ES-I3 (cell line): ENCODE measurements at regions not wholly inside any gene's neighbourhood (a gene's known extent, or its start where the extent isn't known, plus 50 kb on each side); places are given as distances from the start of the nearest gene placed in this dataset.

Experiments
- H3K36me3 ChIP-seq: 2 replicates; pipeline ENCODE4 v1.6.1; 2013; ENCODE audit warnings: mild to moderate bottlenecking, low read length, control low read depth, moderate library complexity; ENCODE audit not compliant: insufficient read depth
- H3K4me1 ChIP-seq: 2 replicates; pipeline ENCODE4 v1.6.1; 2013; ENCODE audit warnings: mild to moderate bottlenecking, control low read depth, low read length; ENCODE audit not compliant: insufficient read depth
- H3K9ac ChIP-seq: 2 replicates; pipeline ENCODE4 v1.6.1; 2013; ENCODE audit warnings: low read depth, mild to moderate bottlenecking, low read length, moderate library complexity
- H3K9me3 ChIP-seq: 2 replicates; pipeline ENCODE4 v1.6.1; 2013; ENCODE audit warnings: mild to moderate bottlenecking, low read length, moderate library complexity; ENCODE audit not compliant: control insufficient read depth, insufficient read depth

DNA sequence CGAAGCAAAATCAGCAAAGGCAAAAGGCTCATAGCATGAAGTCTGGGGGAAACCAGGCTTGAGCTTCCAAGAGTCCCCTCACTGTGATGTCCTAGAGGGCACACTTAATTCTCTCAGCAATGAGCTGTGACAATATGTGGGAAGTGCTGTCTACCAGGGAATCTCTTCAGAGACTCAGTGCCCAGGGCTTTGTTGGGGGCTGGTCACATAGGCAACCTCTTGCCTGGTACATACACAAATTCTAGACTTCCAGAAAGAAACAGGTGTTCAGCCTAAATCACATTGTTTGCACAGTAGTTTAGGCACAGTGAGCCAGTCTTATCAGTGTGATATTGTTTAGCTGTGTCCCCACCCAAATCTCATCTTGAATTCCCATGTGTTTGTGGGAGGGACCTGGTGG lies 400.5 kb downstream of the PRDM2 start:
- H3K9ac ChIP-seq, result no peak overlapping the region
- no peaks in the 10 kb centered on the region for H3K9me3 ChIP-seq
- H3K36me3 ChIP-seq, result no peaks in the 10 kb centered on the region
- H3K4me1 ChIP-seq, result no peaks in the 10 kb centered on the region

DNA sequence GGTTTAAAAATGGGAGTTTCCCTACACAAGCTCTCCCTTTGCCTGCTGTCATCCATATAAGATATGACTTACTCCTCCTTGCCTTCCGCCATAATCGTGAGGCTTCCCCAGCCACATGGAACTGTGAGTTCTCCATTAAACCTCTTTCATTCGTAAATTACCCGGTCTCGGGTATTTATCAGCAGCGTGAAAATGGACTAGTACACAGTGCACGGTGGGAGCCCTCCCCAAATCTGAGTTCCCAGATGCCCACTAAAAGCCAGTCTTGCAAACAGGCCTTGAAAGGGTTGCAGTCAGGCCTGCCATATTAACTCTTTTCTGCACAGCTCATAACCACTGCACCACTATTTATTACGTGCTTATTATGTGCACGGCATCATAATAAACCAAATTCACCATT lies 400.9 kb downstream of the PRDM2 start:
- Histone ChIP-seq H3K36me3 (no peaks in the 10 kb centered on the region), H3K9me3 (no peaks in the 10 kb centered on the region), H3K9ac (no peak overlapping the region), H3K4me1 (no peaks in the 10 kb centered on the region)

DNA sequence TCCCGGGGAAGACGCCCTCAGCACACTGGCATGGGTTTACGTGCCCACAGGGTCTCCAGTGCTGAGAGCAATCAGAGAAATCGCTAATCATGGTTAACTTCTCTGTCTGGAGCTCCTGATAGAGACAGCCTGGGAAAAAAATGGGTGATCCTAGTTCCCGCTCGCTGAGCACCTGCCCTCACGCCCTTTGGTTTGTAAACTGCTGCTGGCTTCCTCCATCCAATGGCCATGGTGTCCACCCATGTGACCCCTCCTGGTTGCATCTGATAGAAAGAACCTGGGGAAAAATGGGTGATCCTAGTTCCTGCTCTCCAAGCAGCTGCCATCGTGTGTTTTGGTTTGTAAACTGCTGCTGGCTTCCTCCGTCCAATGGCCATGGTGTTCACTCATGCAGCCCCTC lies 402.2 kb downstream of the PRDM2 start:
- H3K9ac ChIP-seq, result no peak overlapping the region
- H3K4me1 ChIP-seq, result no peaks in the 10 kb centered on the region
- H3K9me3 ChIP-seq, result no peaks in the 10 kb centered on the region; the same call in 1 of the 2 replicates
- no peaks in the 10 kb centered on the region for H3K36me3 ChIP-seq

DNA sequence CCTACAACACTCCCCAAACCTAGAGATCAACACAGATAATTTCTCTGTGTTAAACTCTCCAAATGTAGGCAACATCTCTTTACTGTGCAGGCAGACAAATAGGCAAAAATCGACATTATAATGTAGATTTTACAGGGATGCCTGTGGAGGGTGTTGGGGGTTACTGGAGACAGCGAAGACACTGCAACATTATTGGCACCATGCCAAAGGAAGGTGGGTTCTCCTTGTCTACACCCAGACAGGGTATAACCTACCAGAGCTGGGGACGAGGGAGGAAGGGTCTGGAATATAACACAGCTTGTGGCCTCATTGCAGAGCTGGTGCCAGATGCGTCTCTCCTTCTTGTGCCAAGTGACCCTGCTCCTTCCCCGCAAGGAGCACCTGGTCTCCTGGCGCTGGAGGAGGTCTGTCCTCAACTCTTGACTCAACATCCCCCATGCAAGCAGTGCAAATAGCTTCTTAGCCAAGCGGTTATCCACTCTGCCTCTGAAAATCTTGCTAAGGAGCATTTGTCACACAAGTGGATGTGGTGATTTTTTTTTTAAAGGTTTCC lies 404.0 kb downstream of the PRDM2 start:
- H3K4me1 ChIP-seq, result no peaks in the 10 kb centered on the region
- no peak overlapping the region for H3K9ac ChIP-seq
- H3K9me3 ChIP-seq, result no peaks in the 10 kb centered on the region; the same call in 1 of the 2 replicates
- no peaks in the 10 kb centered on the region for H3K36me3 ChIP-seq

DNA sequence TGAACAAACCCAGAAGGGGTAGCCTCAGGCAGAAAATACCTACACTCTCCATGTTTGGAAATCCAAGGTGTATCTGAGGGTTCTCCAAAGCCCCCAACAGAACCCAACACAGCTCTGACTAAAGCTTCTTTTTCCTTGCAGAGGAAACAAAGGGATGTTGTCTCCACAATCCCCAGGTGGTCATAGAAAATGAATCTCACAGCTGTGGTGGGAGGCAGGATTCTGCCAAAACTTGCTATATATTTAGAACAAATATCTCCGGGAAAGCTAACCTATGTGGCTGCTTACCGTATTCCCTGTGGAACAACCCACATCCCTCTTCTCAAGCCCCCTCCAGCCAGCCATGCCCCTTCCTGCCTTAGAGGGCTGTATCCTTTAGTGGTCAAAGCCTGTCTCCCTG lies 406.1 kb downstream of the PRDM2 start:
- Histone ChIP-seq H3K9me3 (no peaks in the 10 kb centered on the region; the same call in 1 of the 2 replicates), H3K9ac (no peak overlapping the region), H3K4me1 (no peaks in the 10 kb centered on the region), H3K36me3 (no peaks in the 10 kb centered on the region)

DNA sequence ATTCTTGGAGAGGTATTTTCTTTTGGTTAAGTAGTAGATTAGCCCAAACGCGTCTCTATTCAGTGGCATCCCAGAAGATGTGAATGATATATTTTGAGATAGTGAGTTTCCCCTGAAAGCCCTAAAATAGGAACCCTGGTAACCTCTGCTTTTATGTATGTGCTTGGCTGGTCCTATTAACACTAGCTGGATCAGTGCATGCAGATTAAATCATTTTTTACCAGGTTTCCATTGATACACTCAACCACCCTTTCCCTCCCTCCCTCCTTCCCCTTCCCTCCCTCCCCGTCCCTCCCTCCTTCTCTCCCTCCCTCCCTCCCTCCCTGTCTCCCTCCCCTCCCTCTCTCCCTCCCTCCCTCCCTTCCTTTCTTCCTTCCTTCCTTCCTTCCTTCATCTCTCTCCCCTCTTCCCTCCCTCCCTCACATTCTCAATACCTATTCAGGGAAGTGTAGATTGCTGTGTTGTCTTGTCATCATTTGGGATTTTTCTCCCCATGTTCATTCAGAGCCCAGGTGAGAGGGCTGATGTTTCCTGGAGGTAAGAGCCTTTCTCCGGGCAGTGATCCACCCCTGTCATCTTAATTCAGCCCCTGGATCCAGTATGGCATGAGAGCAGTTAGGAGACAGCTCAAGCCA lies 406.8 kb downstream of the PRDM2 start:
- no peaks in the 10 kb centered on the region for H3K4me1 ChIP-seq
- H3K36me3 ChIP-seq, result no peaks in the 10 kb centered on the region
- H3K9me3 ChIP-seq, result no peaks in the 10 kb centered on the region; the same call in 1 of the 2 replicates
- no peak overlapping the region for H3K9ac ChIP-seq

DNA sequence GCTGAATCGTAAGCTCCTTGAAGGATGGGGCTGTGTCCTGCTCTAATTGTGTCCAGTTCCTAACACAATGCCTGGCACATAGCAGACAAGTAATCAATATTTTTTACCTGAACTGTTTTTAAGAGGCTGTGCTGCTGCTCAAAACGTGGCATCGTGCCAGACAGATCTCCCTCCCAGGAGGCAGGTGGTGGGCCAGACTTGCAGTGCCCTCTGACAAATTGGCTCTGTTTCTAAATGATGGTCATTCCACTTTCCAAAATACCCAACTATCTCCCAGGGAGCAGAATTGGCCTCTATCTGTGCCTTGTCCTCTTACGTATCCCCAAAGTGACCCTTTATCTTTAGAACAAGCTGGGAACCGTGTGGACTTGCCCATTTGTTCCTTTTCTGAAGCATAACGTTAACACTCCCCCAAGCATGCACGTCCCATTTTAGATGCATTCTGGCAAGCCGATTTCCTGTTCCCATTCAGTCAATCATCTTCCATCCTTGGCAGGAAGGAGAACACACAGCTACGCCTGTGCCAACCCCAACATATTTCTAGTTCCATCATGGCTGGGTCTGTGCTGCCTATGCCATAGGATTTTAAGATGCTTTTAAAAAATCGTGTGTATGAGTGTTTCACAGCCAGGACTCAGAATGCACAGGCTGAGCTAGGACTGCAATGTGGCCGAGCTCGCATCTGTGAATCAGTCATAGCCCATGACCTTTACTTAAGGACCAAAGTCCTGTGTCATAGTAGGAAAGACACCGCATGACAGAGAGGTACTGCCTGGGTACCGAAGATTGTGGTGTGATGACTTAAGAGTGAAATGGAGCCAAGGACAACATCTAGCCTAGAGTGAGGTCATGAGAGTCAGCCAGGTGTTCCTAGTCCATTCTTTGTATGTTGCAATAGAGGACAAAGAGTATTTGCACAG lies 408.6 kb downstream of the PRDM2 start:
- no peaks in the 10 kb centered on the region; the same call in 1 of the 2 replicates for H3K9me3 ChIP-seq
- H3K4me1 ChIP-seq, result no peaks in the 10 kb centered on the region
- no peaks in the 10 kb centered on the region for H3K36me3 ChIP-seq
- no peak overlapping the region for H3K9ac ChIP-seq

DNA sequence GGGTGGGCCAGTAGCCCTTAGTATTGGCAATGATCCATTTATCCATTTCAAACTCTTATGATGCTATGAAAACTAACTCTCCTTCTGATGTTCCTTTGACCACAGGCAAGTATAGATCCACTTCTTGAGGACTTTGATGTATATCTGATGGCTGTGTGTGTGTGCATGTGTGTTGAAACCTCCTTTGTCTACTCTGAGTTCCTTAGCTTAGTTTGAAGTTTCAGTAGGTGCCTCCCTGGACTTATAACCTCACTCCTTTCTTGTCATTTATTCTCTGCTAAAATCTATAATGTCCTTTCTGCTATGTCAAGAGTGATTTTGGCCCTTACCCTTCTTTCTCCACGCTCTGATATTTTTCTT lies 409.3 kb downstream of the PRDM2 start:
- H3K9me3 ChIP-seq, result no peaks in the 10 kb centered on the region; the same call in 1 of the 2 replicates
- no peak overlapping the region for H3K9ac ChIP-seq
- no peaks in the 10 kb centered on the region for H3K36me3 ChIP-seq
- H3K4me1 ChIP-seq, result no peaks in the 10 kb centered on the region; the same call in 1 of the 2 replicates

DNA sequence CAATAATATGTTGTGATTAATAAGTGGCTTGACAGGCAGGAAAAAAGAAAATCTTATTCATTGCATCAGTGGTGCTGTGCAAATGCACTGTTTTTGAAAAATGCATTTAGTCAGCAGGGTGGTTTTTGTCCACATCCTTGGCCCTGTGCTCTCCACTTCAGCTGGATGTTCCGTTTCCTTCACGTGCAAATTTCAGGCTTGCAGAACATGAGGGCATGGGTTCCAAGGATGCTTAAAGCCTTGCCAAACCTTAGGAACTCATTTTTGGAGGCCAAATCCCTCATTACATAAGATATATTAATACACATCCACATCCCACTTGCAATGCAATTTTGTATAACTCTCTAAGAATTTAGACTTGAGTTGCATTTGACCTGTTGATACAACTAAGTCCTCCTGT lies 410.1 kb downstream of the PRDM2 start:
- Histone ChIP-seq H3K36me3 (no peaks in the 10 kb centered on the region), H3K9me3 (no peaks in the 10 kb centered on the region; the same call in 1 of the 2 replicates), H3K4me1 (no peaks in the 10 kb centered on the region; the same call in 1 of the 2 replicates), H3K9ac (no peak overlapping the region)

DNA sequence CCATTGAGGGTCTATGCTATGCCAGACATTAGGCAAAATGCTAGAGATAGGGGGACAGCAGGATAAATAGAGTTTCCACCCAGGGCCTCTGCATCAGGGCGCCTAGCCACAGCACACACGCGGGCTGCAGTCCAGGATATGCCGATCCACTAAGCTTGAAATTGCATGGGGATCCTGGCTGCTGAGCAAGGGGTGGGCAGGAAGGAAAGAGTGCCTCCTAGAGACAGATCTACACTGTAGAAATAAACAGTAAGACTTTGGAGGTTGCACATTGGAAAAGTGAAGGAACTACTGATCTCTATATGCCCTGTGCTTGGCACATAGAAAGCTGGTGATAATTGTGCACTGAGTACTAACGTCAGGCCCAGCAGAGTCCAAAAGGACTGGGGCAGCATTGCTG lies 411.1 kb downstream of the PRDM2 start:
- Histone ChIP-seq H3K4me1 (no peaks in the 10 kb centered on the region; the same call in 1 of the 2 replicates), H3K9ac (no peak overlapping the region), H3K36me3 (no peaks in the 10 kb centered on the region), H3K9me3 (no peaks in the 10 kb centered on the region; the same call in 1 of the 2 replicates)

DNA sequence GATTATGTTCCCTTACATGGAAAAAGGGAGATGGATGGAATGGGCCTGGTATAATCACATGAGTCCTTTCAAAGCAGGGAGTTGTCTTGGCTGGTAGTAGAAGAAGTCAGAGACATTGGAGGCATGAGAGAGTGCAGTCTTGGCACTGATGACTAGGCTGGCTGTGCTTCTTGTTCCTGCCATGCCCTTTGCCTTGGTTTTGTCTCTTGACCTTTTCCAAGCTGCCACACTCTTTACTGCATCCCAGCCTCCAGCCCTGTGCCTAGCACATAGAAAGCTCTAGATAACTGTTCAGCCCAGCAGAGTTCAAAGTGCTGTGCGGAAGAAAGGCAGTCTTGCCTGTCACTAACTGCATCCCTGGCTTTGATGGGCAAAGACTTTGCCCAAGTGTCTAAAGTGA lies 412.6 kb downstream of the PRDM2 start:
- no peak overlapping the region for H3K9ac ChIP-seq
- no peaks in the 10 kb centered on the region; the same call in 1 of the 2 replicates for H3K4me1 ChIP-seq
- H3K9me3 ChIP-seq, result no peaks in the 10 kb centered on the region
- no peaks in the 10 kb centered on the region for H3K36me3 ChIP-seq

DNA sequence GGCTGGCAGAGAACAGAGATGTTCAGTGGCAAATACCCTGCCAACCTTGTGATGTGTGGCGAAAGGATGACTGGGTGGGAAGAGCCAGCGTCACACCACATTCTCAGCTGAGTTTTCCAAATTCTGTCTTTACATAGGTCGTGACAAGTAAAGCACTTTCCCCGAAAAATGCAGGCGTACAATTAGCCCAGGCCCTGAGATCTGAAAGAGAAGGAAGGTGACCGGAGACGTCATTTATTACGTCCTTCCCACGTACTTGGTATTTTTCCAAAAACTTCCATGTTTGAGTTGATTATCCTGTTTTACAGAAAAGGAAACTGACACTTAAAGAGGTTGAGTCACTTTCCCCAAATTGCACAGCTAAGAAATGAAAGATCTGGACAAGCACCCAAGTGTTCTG lies 413.3 kb downstream of the PRDM2 start:
- Histone ChIP-seq H3K9ac (no peak overlapping the region), H3K36me3 (no peaks in the 10 kb centered on the region), H3K4me1 (no peaks in the 10 kb centered on the region; the same call in 1 of the 2 replicates), H3K9me3 (no peaks in the 10 kb centered on the region)

DNA sequence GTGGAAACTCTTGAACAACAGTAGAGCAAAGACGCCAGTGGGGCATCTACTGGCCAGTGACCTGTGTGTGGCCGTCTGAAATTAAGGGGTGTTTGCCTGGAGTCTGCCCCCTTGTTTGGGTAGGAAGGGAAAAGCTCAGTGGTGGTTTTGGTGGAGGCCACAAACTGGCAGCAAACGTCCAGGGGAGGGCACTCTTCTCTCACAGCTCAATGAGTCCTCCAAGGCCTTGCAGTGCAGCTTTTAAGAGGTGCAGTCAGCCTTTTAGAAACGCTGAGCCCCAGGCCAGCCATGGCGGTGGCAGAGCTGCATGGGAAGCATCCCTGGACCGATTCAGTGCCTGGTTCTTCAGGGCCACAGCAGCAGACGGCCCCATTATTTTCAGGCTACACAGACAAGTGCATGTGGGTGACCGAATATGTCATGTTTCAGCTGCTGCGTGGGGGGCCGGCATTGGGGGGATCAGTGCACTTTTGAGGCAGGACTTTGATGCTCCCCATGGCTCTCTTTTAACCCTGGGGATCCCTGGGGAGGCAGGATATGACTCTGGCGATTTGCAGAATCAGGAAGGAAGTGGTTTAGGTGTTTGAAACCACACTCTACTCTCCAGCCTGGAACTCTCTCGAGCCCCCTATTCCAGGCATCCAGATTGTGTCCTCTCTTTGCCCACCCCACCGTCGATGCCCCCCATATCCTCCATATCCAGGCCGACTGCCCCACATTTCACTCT lies 414.0 kb downstream of the PRDM2 start:
- H3K4me1 ChIP-seq, result no peaks in the 10 kb centered on the region; the same call in 1 of the 2 replicates
- H3K9ac ChIP-seq, result no peak overlapping the region
- H3K9me3 ChIP-seq, result no peaks in the 10 kb centered on the region
- H3K36me3 ChIP-seq, result no peaks in the 10 kb centered on the region

DNA sequence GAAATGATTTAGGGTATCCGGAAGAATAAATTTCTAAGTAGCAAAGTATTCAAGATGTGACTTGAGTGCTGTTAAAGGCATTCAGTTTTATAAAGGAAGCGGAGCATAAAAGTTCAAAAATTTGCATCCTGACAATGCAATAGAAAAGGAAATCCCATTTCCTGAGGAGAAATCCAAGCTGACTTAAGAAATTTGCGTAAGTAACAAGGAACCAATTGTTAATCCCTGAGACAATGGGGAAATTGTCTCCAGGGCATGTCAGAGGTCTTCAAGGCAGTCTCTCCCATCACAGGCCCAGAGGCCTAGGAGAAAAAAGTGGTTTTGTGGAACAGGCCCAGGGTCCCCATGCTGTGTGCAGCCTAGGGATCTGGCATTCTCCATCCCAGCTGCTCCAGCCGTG lies 416.0 kb downstream of the PRDM2 start:
- no peaks in the 10 kb centered on the region for H3K9me3 ChIP-seq
- H3K9ac ChIP-seq, result no peak overlapping the region
- no peaks in the 10 kb centered on the region; the same call in 1 of the 2 replicates for H3K4me1 ChIP-seq
- H3K36me3 ChIP-seq, result no peaks in the 10 kb centered on the region
